Stimulated activated memory B cell treated with anti-CD40 and anti-IgM and Interleukin-4, amounts not matched to agents 10 μg/mL and 1 μg/mL and 100 μg/mL, for 72 hours (primary cell): ENCODE measurements at regions not wholly inside any gene's neighbourhood (a gene's known extent, or its start where the extent isn't known, plus 50 kb on each side); places are given as distances from the start of the nearest gene placed in this dataset.

Experiments
- ATAC-seq: fragments of 150-1000 bp; cut with Tn5 transposase; 2 replicates; pipeline ENCODE4 v1.10.0; 2021
- H3K27ac Mint-ChIP-seq: one replicate; pipeline ENCODE4 v1.8.0; 2022; ENCODE audit warnings: mild to moderate bottlenecking, mixed read lengths
- H3K27me3 Mint-ChIP-seq: one replicate; pipeline ENCODE4 v1.8.0; 2022; ENCODE audit warnings: mixed read lengths
- H3K36me3 Mint-ChIP-seq: one replicate; pipeline ENCODE4 v1.8.0; 2022; ENCODE audit warnings: mixed read lengths
- H3K4me1 Mint-ChIP-seq: one replicate; pipeline ENCODE4 v1.8.0; 2022; ENCODE audit warnings: mixed read lengths
- H3K4me3 Mint-ChIP-seq: one replicate; pipeline ENCODE4 v1.8.0; 2022; ENCODE audit warnings: mild to moderate bottlenecking, moderate library complexity, mixed read lengths
- H3K9me3 Mint-ChIP-seq: one replicate; pipeline ENCODE4 v1.8.0; 2022; ENCODE audit warnings: mixed read lengths

GRCh38 chr5:39829441-39829840 lies 404.7 kb upstream of the DAB2 start:
- ATAC-seq, result no peak
- Mint-ChIP-seq H3K4me1 (no peaks in the 10 kb centered on the region), H3K9me3 (no peaks in the 10 kb centered on the region), H3K27ac (no peak overlapping the region), H3K36me3 (no peaks in the 10 kb centered on the region), H3K27me3 (no peaks in the 10 kb centered on the region), H3K4me3 (no peak overlapping the region)

DNA sequence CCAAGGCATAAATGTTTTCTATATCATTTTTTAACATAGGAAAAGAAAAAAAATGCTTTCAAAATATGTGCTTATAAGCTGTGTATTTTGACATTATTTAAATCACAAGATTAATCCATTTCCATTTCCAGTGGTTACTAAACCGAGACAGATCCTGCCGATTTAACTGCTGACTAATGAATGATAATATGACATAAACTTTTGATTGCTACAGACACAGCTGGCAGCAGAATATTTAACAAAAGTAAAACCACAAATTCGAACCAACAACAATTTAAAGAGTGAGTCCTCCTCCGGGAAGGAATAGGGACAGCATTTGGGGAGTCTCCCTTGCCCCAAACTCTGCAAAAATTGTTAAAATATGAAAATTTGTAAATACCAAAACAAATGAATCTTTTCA lies 401.3 kb upstream of the DAB2 start:
- H3K4me3 Mint-ChIP-seq, result no peak overlapping the region
- no peaks in the 10 kb centered on the region for H3K9me3 Mint-ChIP-seq
- H3K27ac Mint-ChIP-seq, result no peak overlapping the region
- no peaks in the 10 kb centered on the region for H3K27me3 Mint-ChIP-seq
- H3K4me1 Mint-ChIP-seq, result no peaks in the 10 kb centered on the region
- H3K36me3 Mint-ChIP-seq, result no peaks in the 10 kb centered on the region
- no peak for ATAC-seq

DNA sequence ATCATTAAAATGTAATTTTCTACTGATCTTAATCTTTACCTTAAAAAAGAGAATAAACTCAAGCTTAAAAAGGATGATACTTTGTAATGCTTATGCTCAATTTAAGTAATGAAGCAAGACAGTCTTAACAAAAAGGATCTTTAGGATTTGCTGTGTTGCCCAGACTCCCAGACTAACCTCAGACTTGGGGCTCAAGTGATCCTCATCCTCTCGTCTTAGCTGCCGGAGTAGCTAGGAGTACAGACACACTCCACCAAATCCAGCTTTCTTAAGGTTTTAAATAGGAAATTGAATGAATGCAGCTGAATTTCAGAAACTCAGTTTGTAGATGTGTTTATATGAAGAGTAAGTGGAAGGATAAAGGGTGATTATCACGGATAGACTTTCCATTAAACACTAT lies 400.5 kb upstream of the DAB2 start:
- Mint-ChIP-seq H3K27me3 (no peaks in the 10 kb centered on the region), H3K36me3 (no peaks in the 10 kb centered on the region), H3K4me1 (no peaks in the 10 kb centered on the region), H3K4me3 (no peak overlapping the region), H3K27ac (no peak overlapping the region), H3K9me3 (no peaks in the 10 kb centered on the region)
- no peak for ATAC-seq

- Mint-ChIP-seq H3K27me3 (no peaks in the 10 kb centered on the region), H3K27ac (no peak overlapping the region), H3K4me3 (no peak overlapping the region), H3K9me3 (no peaks in the 10 kb centered on the region), H3K4me1 (no peaks in the 10 kb centered on the region), H3K36me3 (no peaks in the 10 kb centered on the region)
- ATAC-seq, result no peak
Measured at GRCh38 chr5:39822020-39822419, 397.2 kb upstream of the DAB2 start.

GRCh38 chr5:39816866-39817265 lies 392.1 kb upstream of the DAB2 start:
- no peaks in the 10 kb centered on the region for H3K9me3 Mint-ChIP-seq

DNA sequence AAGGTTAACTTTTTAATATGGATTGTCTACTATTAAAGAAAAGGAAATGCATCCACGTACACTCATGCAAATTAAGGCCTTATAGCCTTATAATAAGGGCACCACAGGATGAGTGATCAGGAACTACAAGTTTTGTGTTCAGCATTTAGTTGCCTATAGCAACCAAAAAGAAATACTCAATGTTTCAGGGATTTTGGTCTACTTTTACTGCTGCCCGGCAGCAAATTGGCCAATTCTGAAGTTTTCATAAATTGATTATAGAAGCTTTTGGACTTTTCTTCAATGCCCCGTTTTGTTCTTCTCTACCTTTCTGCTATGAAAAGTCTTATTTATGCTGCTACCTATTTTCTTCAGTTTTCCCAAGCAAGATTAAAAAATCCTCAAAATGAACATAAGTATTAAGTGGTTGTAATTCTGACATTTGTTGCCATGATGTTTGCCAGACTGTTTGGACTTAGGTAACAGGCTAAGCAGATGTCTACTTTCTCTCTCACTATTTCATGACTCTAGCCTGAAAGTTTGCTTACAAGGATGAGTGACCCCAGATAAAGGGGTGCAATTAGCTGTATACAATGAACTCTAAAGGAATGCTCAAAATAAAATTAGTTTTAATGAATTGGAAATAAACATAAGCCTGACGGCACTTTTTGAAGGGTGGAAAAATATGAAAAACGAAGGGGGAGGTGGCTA lies 391.5 kb upstream of the DAB2 start:
- peaks cover 7% of the 10 kb centered on the region for H3K27me3 Mint-ChIP-seq
- no peak for ATAC-seq
- H3K4me3 Mint-ChIP-seq, result no peak overlapping the region
- no peaks in the 10 kb centered on the region for H3K36me3 Mint-ChIP-seq
- H3K27ac Mint-ChIP-seq, result no peak overlapping the region
- no peaks in the 10 kb centered on the region for H3K9me3 Mint-ChIP-seq
- no peaks in the 10 kb centered on the region for H3K4me1 Mint-ChIP-seq

More at GRCh38 chr5:39816866-39817265, 392.1 kb upstream of the DAB2 start:
- H3K4me3 Mint-ChIP-seq, result no peak overlapping the region
- no peak for ATAC-seq
- H3K36me3 Mint-ChIP-seq, result no peaks in the 10 kb centered on the region
- no peaks in the 10 kb centered on the region for H3K4me1 Mint-ChIP-seq
- peaks cover 7% of the 10 kb centered on the region for H3K27me3 Mint-ChIP-seq
- H3K27ac Mint-ChIP-seq, result no peak overlapping the region

- Mint-ChIP-seq H3K9me3 (no peaks in the 10 kb centered on the region), H3K4me1 (no peaks in the 10 kb centered on the region), H3K27ac (no peak overlapping the region), H3K36me3 (no peaks in the 10 kb centered on the region), H3K27me3 (peaks cover 7% of the 10 kb centered on the region), H3K4me3 (no peak overlapping the region)
- ATAC-seq, result no peak
Measured at GRCh38 chr5:39815711-39816110, 390.9 kb upstream of the DAB2 start.

- no peaks in the 10 kb centered on the region for H3K4me1 Mint-ChIP-seq
- peaks cover 7% of the 10 kb centered on the region for H3K27me3 Mint-ChIP-seq
- no peak overlapping the region for H3K4me3 Mint-ChIP-seq
- no peak overlapping the region for H3K27ac Mint-ChIP-seq
- H3K36me3 Mint-ChIP-seq, result no peaks in the 10 kb centered on the region
- ATAC-seq, result no peak
- H3K9me3 Mint-ChIP-seq, result no peaks in the 10 kb centered on the region
Measured at GRCh38 chr5:39811381-39811780, 386.6 kb upstream of the DAB2 start.

GRCh38 chr5:39808656-39809055 lies 383.9 kb upstream of the DAB2 start:
- Mint-ChIP-seq H3K36me3 (no peaks in the 10 kb centered on the region), H3K4me1 (no peaks in the 10 kb centered on the region), H3K27ac (no peak overlapping the region), H3K9me3 (no peaks in the 10 kb centered on the region), H3K4me3 (no peak overlapping the region), H3K27me3 (peaks cover 7% of the 10 kb centered on the region)
- no peak for ATAC-seq

DNA sequence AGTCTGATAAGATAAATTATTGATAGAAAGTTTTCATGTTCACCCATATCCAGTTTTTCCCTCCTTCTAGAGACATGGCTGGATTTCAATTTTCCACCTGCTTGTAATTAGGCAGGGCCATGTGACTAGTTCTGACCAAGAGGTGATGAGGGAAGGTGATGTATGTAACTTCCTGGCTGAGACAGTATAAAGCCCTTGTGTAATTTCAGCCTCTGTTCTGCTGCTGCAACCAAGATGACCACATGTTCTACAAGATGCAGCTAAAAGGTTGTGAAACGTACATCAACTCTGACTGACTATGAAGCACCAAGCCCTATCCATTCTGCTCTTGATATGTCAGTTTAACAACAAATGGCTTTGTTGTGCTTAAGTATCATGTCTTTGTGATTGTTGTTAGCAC lies 376.5 kb upstream of the DAB2 start:
- no peaks in the 10 kb centered on the region for H3K36me3 Mint-ChIP-seq
- no peak overlapping the region for H3K27ac Mint-ChIP-seq
- peaks cover 3% of the 10 kb centered on the region for H3K27me3 Mint-ChIP-seq
- no peaks in the 10 kb centered on the region for H3K4me1 Mint-ChIP-seq
- H3K4me3 Mint-ChIP-seq, result no peak overlapping the region
- ATAC-seq, result no peak
- peaks cover 1% of the 10 kb centered on the region for H3K9me3 Mint-ChIP-seq

- Mint-ChIP-seq H3K36me3 (no peaks in the 10 kb centered on the region), H3K27ac (no peak overlapping the region), H3K4me3 (no peak overlapping the region), H3K4me1 (no peaks in the 10 kb centered on the region), H3K9me3 (peaks cover 4% of the 10 kb centered on the region), H3K27me3 (peaks cover 6% of the 10 kb centered on the region)
- ATAC-seq, result no peak
Measured at GRCh38 chr5:39800042-39800601, 375.3 kb upstream of the DAB2 start.

DNA sequence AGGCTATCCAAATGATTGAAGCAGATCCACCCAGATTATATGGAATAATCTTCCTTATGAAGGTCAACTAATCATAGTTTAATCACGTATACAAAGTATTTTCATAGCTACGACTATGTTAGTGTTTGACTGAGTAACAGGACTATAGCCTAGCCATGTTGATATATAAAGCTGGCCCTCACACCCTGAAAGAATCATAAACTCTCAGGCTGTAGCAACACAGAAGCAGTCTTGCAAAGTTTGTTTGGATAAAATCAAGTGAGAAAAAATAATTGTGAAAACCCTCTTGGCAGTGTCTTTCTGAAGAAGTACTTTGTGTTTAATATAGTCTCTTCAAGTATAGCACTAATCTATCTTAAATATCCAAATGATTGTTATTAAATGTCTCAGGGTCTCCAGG lies 374.5 kb upstream of the DAB2 start:
- Mint-ChIP-seq H3K36me3 (no peaks in the 10 kb centered on the region), H3K4me1 (no peaks in the 10 kb centered on the region), H3K9me3 (peaks cover 4% of the 10 kb centered on the region), H3K27me3 (peaks cover 6% of the 10 kb centered on the region), H3K27ac (no peak overlapping the region), H3K4me3 (no peak overlapping the region)
- no peak for ATAC-seq

- no peaks in the 10 kb centered on the region for H3K4me1 Mint-ChIP-seq
- peaks cover 6% of the 10 kb centered on the region for H3K27me3 Mint-ChIP-seq
- H3K36me3 Mint-ChIP-seq, result no peaks in the 10 kb centered on the region
- no peak overlapping the region for H3K27ac Mint-ChIP-seq
- ATAC-seq, result no peak
- no peak overlapping the region for H3K4me3 Mint-ChIP-seq
- H3K9me3 Mint-ChIP-seq, result peaks cover 4% of the 10 kb centered on the region
Measured at GRCh38 chr5:39794513-39795210, 369.9 kb upstream of the DAB2 start.

- no peak overlapping the region for H3K4me3 Mint-ChIP-seq
- H3K4me1 Mint-ChIP-seq, result no peaks in the 10 kb centered on the region
- ATAC-seq, result no peak
- H3K9me3 Mint-ChIP-seq, result peaks cover 3% of the 10 kb centered on the region
- no peaks in the 10 kb centered on the region for H3K36me3 Mint-ChIP-seq
- H3K27ac Mint-ChIP-seq, result no peak overlapping the region
- no peaks in the 10 kb centered on the region for H3K27me3 Mint-ChIP-seq
Measured at GRCh38 chr5:39785410-39785809, 360.6 kb upstream of the DAB2 start.

DNA sequence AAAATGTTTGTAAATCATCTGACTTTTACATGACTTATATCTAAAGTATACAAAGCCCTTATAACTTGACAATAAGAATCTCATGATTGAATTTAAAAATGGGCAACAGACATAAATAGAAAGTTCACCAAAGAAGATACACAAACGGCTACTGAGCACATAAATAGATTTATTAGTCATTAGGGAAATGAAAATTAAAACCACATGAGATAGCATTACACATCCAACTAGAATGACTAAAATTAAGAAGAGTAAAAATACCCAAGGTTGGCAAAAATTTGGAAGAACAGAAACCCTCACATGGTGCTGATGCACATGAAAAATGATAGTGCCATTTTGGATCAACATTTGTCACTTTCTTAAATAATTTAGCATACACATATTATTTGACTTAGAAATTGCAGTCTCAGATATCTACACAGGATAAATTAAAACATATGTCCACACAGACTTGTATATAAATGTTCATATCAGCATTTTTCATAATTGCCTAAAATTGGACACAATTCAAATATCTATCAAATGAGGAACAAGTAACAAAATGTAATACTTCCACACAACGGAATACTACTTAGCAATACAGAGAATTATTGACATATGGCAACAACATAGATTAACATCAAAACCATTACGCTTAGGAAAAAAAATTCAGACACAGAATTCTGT lies 359.1 kb upstream of the DAB2 start:
- ATAC-seq, result no peak
- Mint-ChIP-seq H3K27me3 (no peaks in the 10 kb centered on the region), H3K36me3 (no peaks in the 10 kb centered on the region), H3K9me3 (peaks cover 3% of the 10 kb centered on the region), H3K4me1 (no peaks in the 10 kb centered on the region), H3K4me3 (no peak overlapping the region), H3K27ac (no peak overlapping the region)

DNA sequence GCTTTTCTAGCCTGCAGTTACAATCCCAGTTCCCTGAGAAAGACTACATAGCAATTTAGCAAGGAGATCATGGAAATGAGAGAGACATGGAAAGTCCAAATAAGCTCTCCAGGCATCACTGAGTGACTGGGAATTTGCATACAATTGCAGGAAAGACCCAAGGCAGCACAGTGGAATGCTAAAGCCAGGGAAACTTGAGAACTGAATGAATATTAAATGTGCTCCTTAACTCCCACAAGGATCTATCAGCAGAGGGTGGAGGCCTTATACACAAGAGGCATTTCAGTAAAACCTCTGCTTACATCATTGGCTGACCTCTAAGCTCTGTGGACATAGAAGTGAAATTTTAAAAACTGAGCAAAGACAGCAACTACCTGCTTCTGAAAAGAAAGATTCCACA lies 355.6 kb upstream of the DAB2 start:
- H3K36me3 Mint-ChIP-seq, result no peaks in the 10 kb centered on the region
- no peaks in the 10 kb centered on the region for H3K27me3 Mint-ChIP-seq
- H3K4me3 Mint-ChIP-seq, result no peak overlapping the region
- H3K9me3 Mint-ChIP-seq, result no peaks in the 10 kb centered on the region
- ATAC-seq, result no peak
- H3K27ac Mint-ChIP-seq, result no peak overlapping the region
- no peaks in the 10 kb centered on the region for H3K4me1 Mint-ChIP-seq
